ENCODE measurements at regions not wholly inside any gene's neighbourhood (a gene's known extent, or its start where the extent isn't known, plus 50 kb on each side); places are given as distances from the start of the nearest gene placed in this dataset.

GRCh38 chr6:26258212-26258977 lies 106.6 kb upstream of the BTN3A2 start:
- DNase-seq: no peak
- no peak for ATAC-seq (ENCODE audit: low read depth)
- Mint-ChIP-seq H3K36me3 (peaks cover 11% of the 10 kb centered on the region), H3K4me1 (peaks cover 5% of the 10 kb centered on the region), H3K4me3 (no peak overlapping the region), H3K9me3 (no peaks in the 10 kb centered on the region), H3K27ac (no peak overlapping the region), H3K27me3 (peaks cover 4% of the 10 kb centered on the region)
- POLR2A ChIA-PET: interaction anchor here (0.6 to 1.1 kb wide), 3 partner anchors 25 to 101 kb away, joined by 3 to 4 read pairs (median 3); no protein-coding TSS in a partner anchor

- H3K4me3 Mint-ChIP-seq: no peak overlapping the region
- H3K27ac Mint-ChIP-seq: no peak overlapping the region
- ATAC-seq (ENCODE audit: low read depth) (no peak), DNase-seq (no peak)
- H3K36me3 Mint-ChIP-seq: peaks cover 11% of the 10 kb centered on the region
- peaks cover 4% of the 10 kb centered on the region for H3K27me3 Mint-ChIP-seq
- POLR2A ChIA-PET: interaction anchor here (1.7 kb wide), 1 partner anchor 25 kb away, joined by 4 read pairs; a partner anchor contains a TSS
- peaks cover 4% of the 10 kb centered on the region for H3K4me1 Mint-ChIP-seq
- no peaks in the 10 kb centered on the region for H3K9me3 Mint-ChIP-seq
These were observed 104.8 kb upstream of the BTN3A2 start for GRCh38 chr6:26260110-26260637.

- ATAC-seq (ENCODE audit: low read depth) (no peak), DNase-seq (no peak)
- H3K4me3 Mint-ChIP-seq: no peak overlapping the region
- H3K27me3 Mint-ChIP-seq: peaks cover 4% of the 10 kb centered on the region
- no peaks in the 10 kb centered on the region for H3K9me3 Mint-ChIP-seq
- peaks cover 11% of the 10 kb centered on the region for H3K36me3 Mint-ChIP-seq
- POLR2A ChIA-PET: interaction anchor here (1.2 to 1.7 kb wide), 2 partner anchors 24 to 44 kb away, joined by 3 to 4 read pairs; a partner anchor contains a TSS
- peaks cover 4% of the 10 kb centered on the region for H3K4me1 Mint-ChIP-seq
- H3K27ac Mint-ChIP-seq: no peak overlapping the region
These were observed 104.1 kb upstream of the BTN3A2 start for GRCh38 chr6:26260725-26261490.

GRCh38 chr6:26264547-26264946 lies 100.5 kb upstream of the BTN3A2 start:
- POLR2A ChIA-PET: interaction anchor here (0.7 kb wide), 1 partner anchor 57 kb away, joined by 3 read pairs; no protein-coding TSS in a partner anchor
- Mint-ChIP-seq H3K27ac (no peak overlapping the region), H3K27me3 (peaks cover 2% of the 10 kb centered on the region), H3K4me3 (no peak overlapping the region), H3K36me3 (peaks cover 10% of the 10 kb centered on the region), H3K4me1 (peaks cover 9% of the 10 kb centered on the region), H3K9me3 (no peaks in the 10 kb centered on the region)
- no peak for ATAC-seq (ENCODE audit: low read depth)
- DNase-seq: no peak

- no peaks in the 10 kb centered on the region for H3K36me3 Mint-ChIP-seq
- ATAC-seq (ENCODE audit: low read depth): no peak
- POLR2A ChIA-PET: interaction anchor here (0.7 to 2.5 kb wide), 4 partner anchors 8 to 163 kb away, joined by 4 to 10 read pairs (median 6); a partner anchor contains a TSS
- peaks cover 19% of the 10 kb centered on the region for H3K4me1 Mint-ChIP-seq
- no peaks in the 10 kb centered on the region for H3K27me3 Mint-ChIP-seq
- no peak overlapping the region for H3K27ac Mint-ChIP-seq
- no peaks in the 10 kb centered on the region for H3K9me3 Mint-ChIP-seq
- H3K4me3 Mint-ChIP-seq: no peak overlapping the region
- no peak for DNase-seq
These were observed 97.9 kb upstream of the BTN3A2 start for GRCh38 chr6:26267083-26267589.

- no peaks in the 10 kb centered on the region for H3K36me3 Mint-ChIP-seq
- DNase-seq (no peak), ATAC-seq (ENCODE audit: low read depth) (no peak)
- H3K27me3 Mint-ChIP-seq: no peaks in the 10 kb centered on the region
- peaks cover 19% of the 10 kb centered on the region for H3K4me1 Mint-ChIP-seq
- H3K27ac Mint-ChIP-seq: peak overlapping the region; percentile 52
- H3K4me3 Mint-ChIP-seq: no peak overlapping the region
- POLR2A ChIA-PET: interaction anchor here (0.9 to 10.2 kb wide), 13 partner anchors 15 to 236 kb away, joined by 3 to 486 read pairs (median 91); a partner anchor contains a TSS
- no peaks in the 10 kb centered on the region for H3K9me3 Mint-ChIP-seq
These were observed 96.2 kb upstream of the BTN3A2 start for GRCh38 chr6:26268659-26269402.

- H3K27ac Mint-ChIP-seq: no peak overlapping the region
- no peak overlapping the region for H3K4me3 Mint-ChIP-seq
- ATAC-seq (ENCODE audit: low read depth) (no peak), DNase-seq (no peak)
- H3K36me3 Mint-ChIP-seq: no peaks in the 10 kb centered on the region
- peaks cover 20% of the 10 kb centered on the region for H3K4me1 Mint-ChIP-seq
- H3K27me3 Mint-ChIP-seq: no peaks in the 10 kb centered on the region
- POLR2A ChIA-PET: interaction anchor here (0.7 to 10.2 kb wide), 41 partner anchors 14 to 1624 kb away, joined by 3 to 486 read pairs (median 15); a partner anchor contains a TSS
- H3K9me3 Mint-ChIP-seq: no peaks in the 10 kb centered on the region
These were observed 95.2 kb upstream of the BTN3A2 start for GRCh38 chr6:26269531-26270485.

GRCh38 chr6:26270486-26270861 lies 94.5 kb upstream of the BTN3A2 start:
- no peak overlapping the region for H3K27ac Mint-ChIP-seq
- H3K9me3 Mint-ChIP-seq: no peaks in the 10 kb centered on the region
- no peaks in the 10 kb centered on the region for H3K36me3 Mint-ChIP-seq
- no peak for ATAC-seq (ENCODE audit: low read depth)
- DNase-seq: no peak
- no peaks in the 10 kb centered on the region for H3K27me3 Mint-ChIP-seq
- peaks cover 23% of the 10 kb centered on the region for H3K4me1 Mint-ChIP-seq
- no peak overlapping the region for H3K4me3 Mint-ChIP-seq
- POLR2A ChIA-PET: interaction anchor here (0.7 to 10.2 kb wide), 48 partner anchors 13 to 1623 kb away, joined by 3 to 486 read pairs (median 12); partner anchors contain the start of gene HFE

- Mint-ChIP-seq H3K27ac (no peak overlapping the region), H3K9me3 (no peaks in the 10 kb centered on the region), H3K4me1 (peaks cover 24% of the 10 kb centered on the region), H3K36me3 (no peaks in the 10 kb centered on the region), H3K27me3 (no peaks in the 10 kb centered on the region), H3K4me3 (no peak overlapping the region)
- ATAC-seq (ENCODE audit: low read depth) (peak; percentile 38), DNase-seq (peak; percentile 80)
- POLR2A ChIA-PET: interaction anchor here (0.7 to 10.2 kb wide), 49 partner anchors 12 to 1623 kb away, joined by 3 to 486 read pairs (median 11); partner anchors contain the start of gene HFE
These were observed 93.9 kb upstream of the BTN3A2 start for GRCh38 chr6:26270903-26271667.

- DNase-seq: no peak
- Mint-ChIP-seq H3K4me3 (no peak overlapping the region), H3K9me3 (no peaks in the 10 kb centered on the region), H3K4me1 (peaks cover 27% of the 10 kb centered on the region), H3K27me3 (no peaks in the 10 kb centered on the region), H3K27ac (no peak overlapping the region), H3K36me3 (no peaks in the 10 kb centered on the region)
- ATAC-seq (ENCODE audit: low read depth): no peak
- POLR2A ChIA-PET: interaction anchor here (0.7 to 10.2 kb wide), 43 partner anchors 12 to 1622 kb away, joined by 3 to 486 read pairs (median 15); partner anchors contain the start of gene HFE
These were observed 93.4 kb upstream of the BTN3A2 start for GRCh38 chr6:26271668-26272024.

GRCh38 chr6:26272171-26272637 lies 92.8 kb upstream of the BTN3A2 start:
- DNase-seq: peak; percentile 74
- Mint-ChIP-seq H3K27me3 (no peaks in the 10 kb centered on the region), H3K9me3 (no peaks in the 10 kb centered on the region), H3K27ac (no peak overlapping the region), H3K36me3 (no peaks in the 10 kb centered on the region), H3K4me3 (no peak overlapping the region), H3K4me1 (peaks cover 29% of the 10 kb centered on the region)
- ATAC-seq (ENCODE audit: low read depth): peak; percentile 11
- POLR2A ChIA-PET: interaction anchor here (0.6 to 10.2 kb wide), 48 partner anchors 11 to 1621 kb away, joined by 3 to 486 read pairs (median 14); partner anchors contain the start of gene HMGN4
